ENCODE measurements at regions not wholly inside any gene's neighbourhood (a gene's known extent, or its start where the extent isn't known, plus 50 kb on each side); places are given as distances from the start of the nearest gene placed in this dataset.
A peak's percentile ranks its signal among the peaks of the same experiment; 100 is the strongest.

DNA sequence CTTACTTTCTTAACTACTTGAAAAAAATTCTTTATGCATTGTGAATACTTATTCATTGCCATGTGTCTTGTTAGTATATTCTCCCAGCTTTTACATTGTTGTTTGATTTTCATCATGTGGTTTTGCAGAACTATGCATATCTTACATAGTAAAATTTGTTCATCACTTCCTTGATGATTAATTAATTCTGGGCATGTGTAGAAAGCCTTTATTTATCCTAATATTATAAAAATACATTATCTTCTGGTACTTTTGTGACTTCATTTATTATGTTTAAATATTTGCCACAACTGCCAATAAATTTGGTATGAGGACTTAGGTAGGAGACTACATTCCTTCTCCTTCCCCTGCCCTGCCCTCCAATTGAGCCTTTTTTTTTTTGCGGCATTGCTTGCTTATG lies 166.0 kb upstream of the ZNF32 start:
- Histone ChIP-seq H3K4me3 (ENCODE audit: low read length) (no peak overlapping the region), H3K9me3 (ENCODE audit: control insufficient read depth, insufficient read depth, low read length) (no peaks in the 10 kb centered on the region), H3K27me3 (ENCODE audit: control insufficient read depth, insufficient read depth, low read length) (no peaks in the 10 kb centered on the region), H3K4me1 (ENCODE audit: control insufficient read depth, insufficient read depth, low read length) (peaks cover 24% of the 10 kb centered on the region), H3K36me3 (ENCODE audit: control insufficient read depth, insufficient read depth, low read length) (no peaks in the 10 kb centered on the region), H3K27ac (ENCODE audit: low read length) (no peak overlapping the region)
- H3K9me3 Mint-ChIP-seq = no peaks in the 10 kb centered on the region
- WGBS (ENCODE audit: insufficient coverage) = no CpG with 5 or more reads among the region's 1 CpG
- DNase-seq (no peak), ATAC-seq (no peak)
- H3K4me1 Mint-ChIP-seq = peaks cover 40 to 54% of the 10 kb centered on the region in 2 donors
- H3K4me3 Mint-ChIP-seq = no peak overlapping the region
- intact Hi-C loops (cut with micrococcal nuclease) = no loop called here
- TF ChIP-seq, protein P1, sequence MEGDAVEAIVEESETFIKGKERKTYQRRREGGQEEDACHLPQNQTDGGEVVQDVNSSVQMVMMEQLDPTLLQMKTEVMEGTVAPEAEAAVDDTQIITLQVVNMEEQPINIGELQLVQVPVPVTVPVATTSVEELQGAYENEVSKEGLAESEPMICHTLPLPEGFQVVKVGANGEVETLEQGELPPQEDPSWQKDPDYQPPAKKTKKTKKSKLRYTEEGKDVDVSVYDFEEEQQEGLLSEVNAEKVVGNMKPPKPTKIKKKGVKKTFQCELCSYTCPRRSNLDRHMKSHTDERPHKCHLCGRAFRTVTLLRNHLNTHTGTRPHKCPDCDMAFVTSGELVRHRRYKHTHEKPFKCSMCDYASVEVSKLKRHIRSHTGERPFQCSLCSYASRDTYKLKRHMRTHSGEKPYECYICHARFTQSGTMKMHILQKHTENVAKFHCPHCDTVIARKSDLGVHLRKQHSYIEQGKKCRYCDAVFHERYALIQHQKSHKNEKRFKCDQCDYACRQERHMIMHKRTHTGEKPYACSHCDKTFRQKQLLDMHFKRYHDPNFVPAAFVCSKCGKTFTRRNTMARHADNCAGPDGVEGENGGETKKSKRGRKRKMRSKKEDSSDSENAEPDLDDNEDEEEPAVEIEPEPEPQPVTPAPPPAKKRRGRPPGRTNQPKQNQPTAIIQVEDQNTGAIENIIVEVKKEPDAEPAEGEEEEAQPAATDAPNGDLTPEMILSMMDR (IDR thresholded peaks at IDR 0.05) = no peak
- H3K27me3 Mint-ChIP-seq (ENCODE audit: low read depth in 2 of 2) = no peaks in the 10 kb centered on the region
- H3K36me3 Mint-ChIP-seq = no peaks in the 10 kb centered on the region
- H3K27ac Mint-ChIP-seq = no peak overlapping the region

DNA sequence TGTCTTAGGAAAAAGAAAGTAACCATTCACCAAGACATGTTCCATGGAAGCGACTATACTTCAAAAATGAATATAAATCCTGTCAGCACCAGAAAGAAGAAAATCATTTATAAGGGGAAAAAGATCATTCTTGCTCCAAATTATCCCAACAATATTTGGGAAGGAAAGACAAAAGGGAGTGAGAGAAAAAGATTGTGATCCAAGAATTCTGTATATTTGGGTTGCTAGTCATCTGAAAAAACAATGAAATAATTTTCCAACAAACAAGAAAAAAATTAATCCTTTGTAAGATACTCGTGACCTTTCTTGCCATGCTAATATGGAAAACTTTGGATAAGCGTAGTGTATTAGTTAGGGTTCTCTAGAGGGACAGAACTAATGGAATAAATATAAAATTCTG lies 163.2 kb upstream of the ZNF32 start:
- no peak for ATAC-seq

DNA sequence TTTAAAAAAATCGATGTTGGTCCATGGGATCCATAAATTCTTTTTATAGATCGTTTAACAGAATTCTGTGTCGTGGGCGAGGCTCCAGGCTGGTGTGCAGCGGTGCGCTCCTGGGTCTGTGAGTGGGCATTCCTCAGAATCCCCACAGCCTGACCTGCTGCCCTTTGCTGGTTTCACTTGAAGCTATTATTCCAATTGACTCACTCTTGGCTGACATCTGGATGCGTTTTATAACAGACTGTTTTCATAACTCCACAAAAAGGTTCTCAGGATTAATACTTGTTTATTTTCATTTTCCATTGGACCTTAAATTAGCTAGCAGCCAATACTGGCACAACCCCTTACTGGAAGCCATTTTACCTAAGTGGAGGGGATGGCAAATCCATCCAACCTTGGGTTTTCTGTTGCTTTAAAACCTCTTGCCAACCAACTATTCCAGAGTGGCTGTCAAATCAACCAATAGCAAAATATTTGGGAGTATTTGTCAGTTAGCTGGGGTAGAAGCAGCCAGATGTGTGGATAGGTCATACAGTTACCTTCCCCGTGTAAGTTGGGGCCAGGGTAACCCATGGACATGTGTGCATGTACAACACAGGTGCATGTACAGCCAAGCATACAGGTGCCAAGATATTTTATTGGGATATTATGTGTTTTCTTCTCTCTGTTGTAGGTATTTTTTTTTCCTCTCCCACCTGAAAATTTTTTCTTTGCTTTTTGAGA lies 160.7 kb upstream of the ZNF32 start:
- peaks cover 22 to 38% of the 10 kb centered on the region in 2 donors for H3K4me1 Mint-ChIP-seq
- no peaks in the 10 kb centered on the region for H3K27me3 ChIP-seq (ENCODE audit: control insufficient read depth, insufficient read depth, low read length)
- H3K9me3 ChIP-seq (ENCODE audit: control insufficient read depth, insufficient read depth, low read length) = no peaks in the 10 kb centered on the region
- no peaks in the 10 kb centered on the region for H3K9me3 Mint-ChIP-seq
- intact Hi-C loops (cut with micrococcal nuclease) = no loop called here
- H3K4me3 Mint-ChIP-seq = no peak overlapping the region
- 98% methylated on average over 8 of the region's 8 CpGs for WGBS (ENCODE audit: insufficient coverage)
- no peak overlapping the region for H3K27ac Mint-ChIP-seq
- ATAC-seq (no peak), DNase-seq (no peak)
- H3K27ac ChIP-seq (ENCODE audit: low read length) = no peak overlapping the region
- no peaks in the 10 kb centered on the region for H3K36me3 Mint-ChIP-seq
- peaks cover 27% of the 10 kb centered on the region for H3K4me1 ChIP-seq (ENCODE audit: control insufficient read depth, insufficient read depth, low read length)
- no peaks in the 10 kb centered on the region for H3K36me3 ChIP-seq (ENCODE audit: control insufficient read depth, insufficient read depth, low read length)
- peaks cover 0 to 2% of the 10 kb centered on the region in 2 donors for H3K27me3 Mint-ChIP-seq (ENCODE audit: low read depth in 2 of 2)
- TF ChIP-seq, protein P1 (IDR thresholded peaks at IDR 0.05) = no peak
- H3K4me3 ChIP-seq (ENCODE audit: low read length) = no peak overlapping the region

More for the DNA sequence above, 163.2 kb upstream of the ZNF32 start:
- intact Hi-C loops (cut with micrococcal nuclease) = no loop called here
- Histone ChIP-seq H3K9me3 (ENCODE audit: control insufficient read depth, insufficient read depth, low read length) (no peaks in the 10 kb centered on the region), H3K4me1 (ENCODE audit: control insufficient read depth, insufficient read depth, low read length) (peaks cover 33% of the 10 kb centered on the region), H3K36me3 (ENCODE audit: control insufficient read depth, insufficient read depth, low read length) (no peaks in the 10 kb centered on the region), H3K27me3 (ENCODE audit: control insufficient read depth, insufficient read depth, low read length) (no peaks in the 10 kb centered on the region), H3K27ac (ENCODE audit: low read length) (no peak overlapping the region), H3K4me3 (ENCODE audit: low read length) (no peak overlapping the region)
- Mint-ChIP-seq H3K4me1 (peaks cover 38 to 55% of the 10 kb centered on the region in 2 donors), H3K27me3 (ENCODE audit: low read depth in 2 of 2) (no peaks in the 10 kb centered on the region), H3K36me3 (no peaks in the 10 kb centered on the region), H3K4me3 (no peak overlapping the region), H3K27ac (no peak overlapping the region), H3K9me3 (no peaks in the 10 kb centered on the region)
- no peak for DNase-seq
- TF ChIP-seq, protein P1 (IDR thresholded peaks at IDR 0.05) = no peak
- 97% methylated on average over 2 of the region's 3 CpGs for WGBS (ENCODE audit: insufficient coverage)

DNA sequence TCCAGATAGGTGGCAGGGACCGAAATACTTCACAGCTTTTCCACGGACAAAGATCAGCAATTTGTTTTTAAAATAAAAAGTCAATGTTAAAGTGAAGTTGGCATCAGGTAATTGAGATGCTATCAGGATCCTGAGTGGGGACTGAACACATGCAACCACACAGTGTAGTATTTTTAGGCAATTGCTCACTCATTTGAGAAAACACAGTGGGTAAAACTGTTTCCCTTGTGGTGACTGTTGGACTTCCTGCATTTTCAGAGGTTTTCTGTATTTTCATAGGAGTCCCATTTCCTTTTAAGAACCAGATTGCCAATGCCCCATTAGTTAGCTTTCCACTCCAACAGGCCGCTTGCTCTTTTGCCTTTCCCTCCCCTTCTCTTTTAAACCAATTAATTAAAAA lies 159.5 kb upstream of the ZNF32 start:
- TF ChIP-seq, protein P1 (IDR thresholded peaks at IDR 0.05) = no peak
- Histone ChIP-seq H3K4me1 (ENCODE audit: control insufficient read depth, insufficient read depth, low read length) (peaks cover 27% of the 10 kb centered on the region), H3K36me3 (ENCODE audit: control insufficient read depth, insufficient read depth, low read length) (no peaks in the 10 kb centered on the region), H3K27ac (ENCODE audit: low read length) (no peak overlapping the region), H3K9me3 (ENCODE audit: control insufficient read depth, insufficient read depth, low read length) (no peaks in the 10 kb centered on the region), H3K4me3 (ENCODE audit: low read length) (no peak overlapping the region), H3K27me3 (ENCODE audit: control insufficient read depth, insufficient read depth, low read length) (no peaks in the 10 kb centered on the region)
- peak overlapping the region; percentile 68 for H3K4me3 Mint-ChIP-seq
- DNase-seq = peak in 1 of 2 donors; percentile 17
- H3K9me3 Mint-ChIP-seq = no peaks in the 10 kb centered on the region
- peak overlapping the region in 1 of 2 donors; percentile 51 for H3K27ac Mint-ChIP-seq
- intact Hi-C loops (cut with micrococcal nuclease) = no loop called here
- H3K36me3 Mint-ChIP-seq = no peaks in the 10 kb centered on the region
- WGBS (ENCODE audit: insufficient coverage) = 17% methylated on average over 3 of the region's 3 CpGs
- peaks cover 0 to 4% of the 10 kb centered on the region in 2 donors for H3K27me3 Mint-ChIP-seq (ENCODE audit: low read depth in 2 of 2)
- peaks cover 21 to 37% of the 10 kb centered on the region in 2 donors for H3K4me1 Mint-ChIP-seq
- peak in 1 of 3 donors; percentile 45 for ATAC-seq
